ENCODE measurements at regions not wholly inside any gene's neighbourhood (a gene's known extent, or its start where the extent isn't known, plus 50 kb on each side); places are given as distances from the start of the nearest gene placed in this dataset.

GRCh38 chr3:65181391-65181871 lies 493.6 kb upstream of the ADAMTS9 start:
- TF ChIP-seq CTCF (IDR thresholded peaks at IDR 0.05; ENCODE audit: insufficient read depth, low read depth, low read length, missing control alignments) = no peak
- no peak for DNase-seq (ENCODE audit: low read depth)
- no peak overlapping the region for H3K4me3 ChIP-seq (ENCODE audit: low read length)

- no peak overlapping the region for H3K4me3 ChIP-seq (ENCODE audit: low read length)
- no peak for TF ChIP-seq CTCF (IDR thresholded peaks at IDR 0.05; ENCODE audit: insufficient read depth, low read depth, low read length, missing control alignments)
- DNase-seq (ENCODE audit: low read depth) = peak; percentile 24
Observed at GRCh38 chr3:65178703-65179102, 490.9 kb upstream of the ADAMTS9 start.

- DNase-seq (ENCODE audit: low read depth) = no peak
- no peak for TF ChIP-seq CTCF (IDR thresholded peaks at IDR 0.05; ENCODE audit: insufficient read depth, low read depth, low read length, missing control alignments)
- H3K4me3 ChIP-seq (ENCODE audit: low read length) = no peak overlapping the region
Observed at GRCh38 chr3:65177960-65178376, 490.2 kb upstream of the ADAMTS9 start.

- TF ChIP-seq CTCF (IDR thresholded peaks at IDR 0.05; ENCODE audit: insufficient read depth, low read depth, low read length, missing control alignments) = no peak
- no peak overlapping the region for H3K4me3 ChIP-seq (ENCODE audit: low read length)
- no peak for DNase-seq (ENCODE audit: low read depth)
Observed at GRCh38 chr3:65174713-65175112, 486.9 kb upstream of the ADAMTS9 start.

- no peak for TF ChIP-seq CTCF (IDR thresholded peaks at IDR 0.05; ENCODE audit: insufficient read depth, low read depth, low read length, missing control alignments)
- peak; percentile 9 for DNase-seq (ENCODE audit: low read depth)
- H3K4me3 ChIP-seq (ENCODE audit: low read length) = no peak overlapping the region
Observed at GRCh38 chr3:65173841-65174240, 486.0 kb upstream of the ADAMTS9 start.

GRCh38 chr3:65172209-65172608 lies 484.4 kb upstream of the ADAMTS9 start:
- no peak overlapping the region for H3K4me3 ChIP-seq (ENCODE audit: low read length)
- DNase-seq (ENCODE audit: low read depth) = no peak
- no peak for TF ChIP-seq CTCF (IDR thresholded peaks at IDR 0.05; ENCODE audit: insufficient read depth, low read depth, low read length, missing control alignments)

GRCh38 chr3:65170390-65171042 lies 482.7 kb upstream of the ADAMTS9 start:
- peak; percentile 69 for DNase-seq (ENCODE audit: low read depth)
- peak; percentile 22 for TF ChIP-seq CTCF (IDR thresholded peaks at IDR 0.05; ENCODE audit: insufficient read depth, low read depth, low read length, missing control alignments)
- no peak overlapping the region for H3K4me3 ChIP-seq (ENCODE audit: low read length)
